Fibroblast of lung (primary cell): ENCODE measurements at regions not wholly inside any gene's neighbourhood (a gene's known extent, or its start where the extent isn't known, plus 50 kb on each side); places are given as distances from the start of the nearest gene placed in this dataset.

Experiments
- DNase-seq, 2 donors: peaks; one replicate each; pipeline versions ENCODE4 v3.0.0 to v3.0.0-alpha.2; 2010; ENCODE audit warnings: low read depth in 2 of 2
- H2AFZ ChIP-seq: 2 replicates; pipeline ENCODE4 v1.5.1; 2012; ENCODE audit warnings: low read length, control low read depth, inconsistent platforms
- H3K27ac ChIP-seq: 2 replicates; pipeline ENCODE4 v1.5.1; 2011; ENCODE audit warnings: low read length, control low read depth; ENCODE audit not compliant: insufficient read depth
- H3K27me3 ChIP-seq: 2 replicates; pipeline ENCODE4 v1.5.1; 2011; ENCODE audit warnings: mild to moderate bottlenecking, low read length; ENCODE audit not compliant: control insufficient read depth, insufficient read depth
- H3K36me3 ChIP-seq: 2 replicates; pipeline ENCODE4 v1.5.1; 2011; ENCODE audit warnings: low read length; ENCODE audit not compliant: control insufficient read depth, insufficient read depth
- H3K4me1 ChIP-seq: 2 replicates; pipeline ENCODE4 v1.5.1; 2011; ENCODE audit warnings: low read length; ENCODE audit not compliant: control insufficient read depth, insufficient read depth; ENCODE audit errors: extremely low read depth
- H3K4me2 ChIP-seq: 2 replicates; pipeline ENCODE4 v1.5.1; 2011; ENCODE audit warnings: low read length, control low read depth; ENCODE audit not compliant: insufficient read depth; ENCODE audit errors: extremely low read depth
- H3K4me3 ChIP-seq, 4 experiments: fragments of 200-600 bp in 1 of 4; sonication (generic) in 1 of 4; replicated peaks in 1 of 4; 2 replicates each; pipeline ENCODE4 v1.5.1; 2011 to 2016; ENCODE audit warnings: low read length in 4 of 4, low read depth in 3 of 4, mild to moderate bottlenecking in 3 of 4, control low read depth in 2 of 4, inconsistent platforms in 1 of 4, mixed read lengths in 1 of 4; ENCODE audit not compliant: insufficient read depth in 1 of 4; ENCODE audit errors: control extremely low read depth in 1 of 4
- H3K79me2 ChIP-seq: 2 replicates; pipeline ENCODE4 v1.5.1; 2012; ENCODE audit warnings: mild to moderate bottlenecking, low read length, inconsistent platforms; ENCODE audit not compliant: control insufficient read depth, insufficient read depth
- H3K9ac ChIP-seq: 2 replicates; pipeline ENCODE4 v1.5.1; 2011; ENCODE audit warnings: mild to moderate bottlenecking, low read length, control low read depth; ENCODE audit not compliant: insufficient read depth
- H3K9me3 ChIP-seq: 2 replicates; pipeline ENCODE4 v1.5.1; 2012; ENCODE audit warnings: low read depth, low read length; ENCODE audit not compliant: control insufficient read depth, insufficient read depth
- H4K20me1 ChIP-seq: 2 replicates; pipeline ENCODE4 v1.5.1; 2011; ENCODE audit warnings: low read length; ENCODE audit not compliant: control insufficient read depth, insufficient read depth; ENCODE audit errors: extremely low read depth
- CTCF ChIP-seq, 2 donors: IDR thresholded peaks in 1 of 2; conservative IDR thresholded peaks in 1 of 2; 1 replicate in 1 of 2; 2 replicates in 1 of 2; pipeline ENCODE4 v1.5.1; 2011 to 2012; ENCODE audit warnings: low read length in 2 of 2, control low read depth in 1 of 2, inconsistent platforms in 1 of 2, low read depth in 1 of 2, mild to moderate bottlenecking in 1 of 2
- EZH2 ChIP-seq: IDR thresholded peaks from 2 replicates; pipeline ENCODE4 v1.5.1; 2012; ENCODE audit warnings: low read length, control low read depth, mild to moderate bottlenecking; ENCODE audit errors: missing control alignments

DNA sequence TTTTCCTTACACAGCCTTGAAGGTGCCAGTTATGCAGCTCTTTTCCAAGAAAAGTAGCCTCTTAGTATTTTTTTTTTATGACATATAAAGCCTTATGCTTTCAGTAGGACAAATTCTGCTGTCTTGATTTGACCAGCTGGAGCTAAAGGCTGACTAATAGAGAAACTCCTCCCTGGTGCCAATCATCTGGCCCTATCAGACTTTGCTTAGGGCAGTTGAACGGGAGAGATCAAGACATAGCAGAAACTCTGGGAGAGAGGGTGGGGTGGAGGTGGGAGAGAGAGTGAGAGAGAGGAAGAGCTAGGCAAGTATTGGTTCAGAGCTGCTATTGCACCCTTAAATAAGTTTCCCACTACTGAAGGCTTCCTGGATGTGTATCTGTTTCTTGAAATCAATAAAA lies 100.2 kb downstream of the SEC61B start:
- H3K9me3 ChIP-seq: no peaks in the 10 kb centered on the region
- no peaks in the 10 kb centered on the region for H3K79me2 ChIP-seq
- H3K9ac ChIP-seq: no peak overlapping the region
- DNase-seq: no peak
- no peak overlapping the region for H3K4me2 ChIP-seq
- no peaks in the 10 kb centered on the region for H4K20me1 ChIP-seq
- no peaks in the 10 kb centered on the region for H3K4me1 ChIP-seq
- no peak overlapping the region for H3K27ac ChIP-seq
- TF ChIP-seq CTCF (conservative IDR thresholded peaks at IDR 0.05 in 1 of 2, IDR thresholded peaks at IDR 0.05 in 1 of 2; ENCODE audit: low read depth in 1 of 2, low read length in 2 of 2) (no peak), EZH2 (no peak)
- H3K4me3 ChIP-seq: no peak overlapping the region
- H3K36me3 ChIP-seq: no peaks in the 10 kb centered on the region
- H3K27me3 ChIP-seq: no peaks in the 10 kb centered on the region
- no peak overlapping the region for H2AFZ ChIP-seq

- Histone ChIP-seq H3K4me2 (no peak overlapping the region), H3K4me3 (no peak overlapping the region), H3K9ac (no peak overlapping the region), H2AFZ (no peak overlapping the region), H3K9me3 (no peaks in the 10 kb centered on the region), H3K36me3 (no peaks in the 10 kb centered on the region), H3K27ac (no peak overlapping the region), H3K27me3 (no peaks in the 10 kb centered on the region), H3K4me1 (no peaks in the 10 kb centered on the region), H3K79me2 (no peaks in the 10 kb centered on the region), H4K20me1 (no peaks in the 10 kb centered on the region)
- TF ChIP-seq EZH2 (no peak), CTCF (conservative IDR thresholded peaks at IDR 0.05 in 1 of 2, IDR thresholded peaks at IDR 0.05 in 1 of 2; ENCODE audit: low read depth in 1 of 2, low read length in 2 of 2) (no peak)
- peak in 1 of 2 donors; percentile 22 for DNase-seq
Observed at GRCh38 chr9:99326112-99326916, 104.2 kb downstream of the SEC61B start.

DNA sequence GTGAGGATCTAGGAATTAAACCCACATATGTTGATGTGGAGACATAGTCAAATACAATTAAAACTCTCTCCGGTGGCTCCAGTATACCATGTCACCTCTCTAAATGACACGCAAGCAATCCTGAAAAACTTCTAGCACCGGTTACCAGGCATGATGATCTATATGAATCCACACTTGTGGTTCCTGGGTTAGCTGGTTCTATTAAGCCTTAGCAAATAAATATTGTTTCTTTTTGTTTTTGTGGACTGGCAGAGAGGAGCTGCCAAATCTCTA lies 104.8 kb downstream of the SEC61B start:
- no peak for DNase-seq
- no peaks in the 10 kb centered on the region for H3K36me3 ChIP-seq
- H2AFZ ChIP-seq: no peak overlapping the region
- no peaks in the 10 kb centered on the region for H4K20me1 ChIP-seq
- no peaks in the 10 kb centered on the region for H3K9me3 ChIP-seq
- H3K4me2 ChIP-seq: no peak overlapping the region
- H3K4me1 ChIP-seq: no peaks in the 10 kb centered on the region
- H3K79me2 ChIP-seq: no peaks in the 10 kb centered on the region
- no peak overlapping the region for H3K4me3 ChIP-seq
- no peak overlapping the region for H3K9ac ChIP-seq
- TF ChIP-seq EZH2: no peak
- H3K27me3 ChIP-seq: no peaks in the 10 kb centered on the region
- H3K27ac ChIP-seq: no peak overlapping the region
